Activated T-cell treated with anti-CD3 and anti-CD28 coated beads for 24 hours (primary cell): ENCODE measurements at regions not wholly inside any gene's neighbourhood (a gene's known extent, or its start where the extent isn't known, plus 50 kb on each side); places are given as distances from the start of the nearest gene placed in this dataset.
"Not testable (repeated sequence)": the region's sequence is repeated elsewhere in the genome, so short reads cannot be mapped to it uniquely, and the experiment has no call there.

Experiments used
- DNase-seq: peaks from one replicate; pipeline ENCODE4 v3.0.0-alpha.2; 2020; ENCODE audit warnings: low read depth

DNA sequence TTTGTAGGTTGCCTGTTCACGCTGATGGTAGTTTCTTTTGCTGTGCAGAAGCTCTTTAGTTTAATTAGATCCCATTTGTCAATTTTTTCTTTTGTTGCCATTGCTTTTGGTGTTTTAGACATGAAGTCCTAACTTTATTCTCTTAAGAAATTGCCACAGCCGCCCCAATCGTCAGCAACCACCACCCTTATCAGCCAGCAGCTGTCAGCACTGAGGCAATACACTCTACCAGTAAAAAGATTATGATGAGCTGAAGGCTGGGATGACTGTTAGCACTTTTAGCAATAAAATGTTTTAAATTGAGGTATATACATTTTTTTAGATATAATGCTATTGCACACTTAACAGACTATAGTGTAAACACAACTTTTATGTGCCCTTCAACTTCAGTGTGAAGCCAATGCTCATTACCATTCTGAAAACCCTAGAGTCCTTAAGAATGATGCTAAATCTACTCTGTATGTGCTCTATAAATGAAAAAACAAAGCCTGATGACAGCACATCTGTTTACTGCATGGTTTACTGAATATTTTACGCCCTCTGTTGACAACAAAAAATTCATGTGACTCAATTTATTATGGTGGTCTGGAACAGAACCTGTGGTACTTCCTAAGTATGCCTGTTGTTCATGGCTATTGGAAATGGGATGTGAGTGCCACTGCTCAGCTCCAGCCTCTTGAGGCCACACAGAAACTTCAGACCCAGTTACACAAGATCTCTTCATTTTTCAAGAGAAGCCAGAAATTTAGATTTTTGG, 197.4 kb downstream of the DUSP6 start:
- no peak for DNase-seq

DNA sequence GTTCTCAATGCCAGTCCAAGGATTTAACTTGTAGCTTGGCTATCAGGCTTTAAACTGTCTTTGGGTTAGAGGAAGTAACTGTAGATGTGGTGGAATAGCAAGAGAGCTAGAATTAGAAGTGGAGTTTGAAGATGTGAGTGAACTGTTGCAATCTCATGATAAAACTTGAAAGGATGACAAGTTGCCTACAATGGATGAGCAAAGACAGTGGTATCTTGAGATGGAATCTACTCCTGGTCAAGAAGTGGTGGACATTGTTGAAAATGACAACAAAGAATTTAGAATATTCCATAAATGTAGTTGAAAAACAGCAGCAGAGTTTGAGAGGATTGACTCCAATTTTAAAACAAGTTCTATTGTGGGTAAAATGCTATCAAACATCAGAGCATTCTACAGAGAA, 199.0 kb downstream of the DUSP6 start:
- DNase-seq: no peak

DNA sequence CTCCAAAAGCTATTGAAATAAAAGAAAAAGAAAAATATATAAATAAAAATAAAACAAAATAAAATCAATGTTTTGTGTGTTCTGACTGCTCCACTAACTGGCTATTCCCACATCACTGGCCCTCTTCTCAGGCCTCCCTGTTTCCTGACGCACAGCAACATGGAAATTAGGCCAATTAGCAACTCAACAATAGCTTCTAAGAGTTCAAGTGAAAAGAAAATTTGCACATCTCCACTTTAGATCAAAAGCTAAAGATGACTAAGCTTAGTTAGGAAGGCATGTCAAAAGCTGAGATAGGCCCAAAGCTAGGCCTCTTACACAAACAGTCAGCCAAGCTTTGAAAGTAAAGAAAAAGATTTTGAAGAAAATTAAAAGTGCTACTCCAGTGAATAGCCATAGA, 200.8 kb downstream of the DUSP6 start:
- no peak for DNase-seq

DNA sequence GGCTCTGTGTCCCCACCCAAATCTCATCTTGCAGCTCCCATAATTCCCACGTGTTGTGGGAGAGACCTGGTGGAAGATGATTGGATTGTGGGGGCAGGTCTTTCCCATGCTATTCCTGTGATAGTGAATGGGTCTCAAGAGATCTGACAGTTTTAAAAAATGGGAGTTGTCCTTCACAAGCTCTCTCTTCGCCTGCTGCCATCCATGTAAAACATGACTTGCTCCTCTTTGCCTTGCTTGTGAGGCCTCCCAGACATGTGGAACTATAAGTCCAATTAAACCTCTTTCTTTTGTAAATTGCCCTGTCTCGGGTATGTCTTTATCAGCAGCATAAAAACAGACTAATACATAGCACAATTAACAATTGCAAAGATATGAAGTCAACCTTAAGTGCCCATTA, 201.5 kb downstream of the DUSP6 start:
- not testable (repeated sequence) for DNase-seq

DNA sequence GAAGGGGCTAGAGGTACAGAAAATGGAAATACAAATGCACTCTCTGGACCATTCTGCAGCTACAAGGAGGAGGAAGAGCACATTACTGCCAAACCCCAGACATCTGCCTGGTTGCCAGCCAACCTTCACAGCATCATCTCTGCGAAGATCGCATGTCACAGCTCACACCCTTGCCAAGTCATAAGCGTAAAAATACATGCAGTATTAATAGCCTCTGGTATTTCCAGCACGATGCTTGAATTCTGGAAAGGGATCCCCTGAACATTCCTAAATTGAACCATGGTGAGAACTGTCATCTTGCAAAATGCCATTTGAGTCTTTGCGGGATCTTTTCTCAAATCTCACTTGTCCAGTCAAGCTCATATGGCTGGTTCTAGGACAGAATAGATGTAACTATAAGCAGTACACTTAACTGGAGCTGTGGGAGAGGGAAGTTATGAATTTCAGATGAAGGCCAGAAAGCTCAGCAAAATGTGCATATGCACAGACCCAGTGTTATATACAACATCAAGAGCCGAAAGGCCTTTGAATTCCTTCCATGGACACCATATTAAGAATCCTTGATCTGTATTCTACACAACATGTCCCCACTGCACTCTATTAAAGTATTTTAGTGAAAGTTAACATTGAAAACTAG, 211.6 kb downstream of the DUSP6 start:
- DNase-seq: no peak

DNA sequence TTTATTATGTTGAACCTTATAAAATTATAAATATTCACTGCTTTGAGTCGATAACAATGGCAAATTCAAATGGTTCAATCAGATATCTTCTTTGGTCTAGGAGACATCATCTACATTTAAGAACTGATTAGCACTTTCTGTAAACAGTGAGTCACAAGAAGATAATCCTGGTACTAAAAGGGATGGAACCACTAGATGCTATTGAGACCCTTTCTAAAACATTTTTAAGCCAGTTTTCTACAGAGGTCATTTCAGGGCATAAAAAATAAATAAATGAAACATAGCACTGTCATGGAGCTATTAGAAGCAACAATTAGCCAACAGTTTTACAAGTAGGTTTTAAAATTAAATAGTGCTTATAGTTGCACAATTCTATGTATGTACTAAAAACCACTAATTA, 212.2 kb downstream of the DUSP6 start:
- no peak for DNase-seq

DNA sequence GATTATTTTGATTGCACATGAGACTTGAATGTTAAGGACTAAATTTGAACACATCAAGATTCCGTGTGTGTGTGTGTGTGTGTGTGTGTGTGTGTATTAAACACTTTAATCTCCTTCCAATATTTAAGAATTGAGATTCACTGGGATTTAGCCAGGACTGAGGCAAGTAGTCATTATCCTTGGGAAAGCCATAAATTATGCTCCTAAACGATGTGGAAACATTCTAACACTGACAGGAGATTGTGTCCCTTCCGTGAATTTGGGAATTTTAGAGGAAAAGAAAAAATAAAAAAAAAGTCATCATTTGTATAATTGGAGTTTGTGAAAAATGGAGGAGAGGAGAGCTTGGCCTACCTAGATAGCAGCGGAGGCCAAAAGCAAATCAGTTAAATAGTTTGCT, 212.9 kb downstream of the DUSP6 start:
- no peak for DNase-seq

DNA sequence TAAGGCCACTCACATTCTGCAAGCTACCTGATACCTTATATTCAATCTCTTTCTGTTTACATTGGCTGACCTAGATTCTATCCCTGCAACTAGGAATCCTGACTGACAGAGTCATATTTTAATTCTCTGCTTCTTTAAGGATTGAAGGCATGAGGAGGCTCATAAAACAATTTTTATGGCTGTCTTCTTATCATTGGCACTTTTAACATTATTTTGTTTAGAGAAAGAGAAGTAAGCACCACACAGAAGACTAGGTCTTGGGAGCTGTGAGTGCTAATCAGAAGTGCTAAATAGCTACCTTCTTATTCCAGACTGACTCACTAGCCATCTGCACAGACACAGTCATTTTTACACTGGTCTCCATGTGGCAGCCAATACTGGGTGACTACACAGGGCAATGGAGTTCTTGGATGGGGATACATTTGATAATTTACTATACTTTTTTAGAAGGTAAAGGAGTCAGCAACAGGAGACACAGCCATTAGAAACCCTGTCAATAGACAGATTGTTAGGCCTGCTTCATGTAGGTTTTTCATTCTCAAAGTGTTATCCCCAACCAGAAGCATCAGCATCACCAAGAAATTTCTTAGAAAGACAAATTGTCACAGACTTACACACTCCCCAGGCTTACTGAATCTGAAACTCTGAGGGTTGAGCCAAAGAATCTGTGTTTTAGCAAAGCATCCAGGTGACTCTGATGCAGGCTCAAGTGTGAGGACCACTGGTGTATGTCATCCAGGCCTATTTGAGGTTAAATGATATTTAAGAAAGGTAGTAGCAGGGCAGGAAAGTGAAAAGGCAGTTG, 214.1 kb downstream of the DUSP6 start:
- DNase-seq: peak; percentile 8

DNA sequence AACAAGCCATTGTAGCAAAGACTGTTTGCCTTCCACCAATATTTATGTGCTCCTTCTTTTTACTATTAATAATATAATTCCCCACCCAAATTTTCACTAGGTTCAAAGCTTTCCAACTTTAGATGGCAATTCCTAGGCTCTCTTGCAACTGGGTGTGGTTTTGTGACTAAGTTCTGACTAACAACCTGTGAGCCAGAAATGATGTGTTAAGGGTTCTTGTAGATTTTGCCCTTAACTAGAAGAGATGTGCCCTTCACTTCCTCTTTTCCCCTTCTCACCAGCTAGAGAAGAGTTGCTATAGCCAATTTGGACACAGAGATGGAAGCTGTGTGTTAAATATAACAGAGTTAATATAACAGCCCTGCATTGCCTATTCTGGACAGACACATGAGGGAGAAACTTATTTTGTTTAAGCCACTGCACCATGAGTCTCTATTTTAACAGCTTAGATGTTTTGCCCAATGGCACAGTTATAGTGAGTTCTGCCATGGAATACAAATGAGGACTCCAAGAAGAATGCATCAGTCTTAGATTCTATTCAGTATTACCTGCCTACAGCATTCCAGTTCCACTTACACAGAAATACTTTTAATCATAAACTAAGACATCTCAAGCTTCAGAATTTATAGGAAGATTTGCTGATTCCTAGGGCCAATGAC, 216.2 kb downstream of the DUSP6 start:
- DNase-seq: peak; percentile 4

DNA sequence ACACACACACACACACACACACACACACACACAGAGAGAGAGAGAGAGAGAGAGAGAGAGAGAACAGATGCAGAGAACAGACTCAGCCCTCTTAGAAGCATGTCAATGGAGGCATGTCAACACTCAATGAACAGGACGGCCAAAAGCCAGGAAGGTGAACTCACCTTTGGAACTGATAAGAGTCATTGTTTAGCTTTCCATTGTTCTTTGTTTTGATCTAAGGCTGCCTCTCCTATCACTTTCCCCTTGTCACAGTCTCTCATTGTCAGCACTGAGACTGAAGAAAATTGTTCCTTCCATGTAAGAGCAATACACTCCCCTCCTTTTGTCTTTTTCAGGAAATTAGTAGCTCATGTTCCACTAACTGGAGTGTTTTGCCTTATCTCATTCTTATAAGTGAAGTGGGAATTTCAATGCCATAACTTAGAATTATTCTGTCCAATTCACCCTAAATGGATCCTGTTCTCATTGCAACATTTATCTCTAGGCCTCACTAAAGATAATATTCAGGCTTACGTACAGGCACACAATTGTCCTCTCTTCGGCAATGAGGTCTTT, 218.0 kb downstream of the DUSP6 start:
- DNase-seq: no peak

DNA sequence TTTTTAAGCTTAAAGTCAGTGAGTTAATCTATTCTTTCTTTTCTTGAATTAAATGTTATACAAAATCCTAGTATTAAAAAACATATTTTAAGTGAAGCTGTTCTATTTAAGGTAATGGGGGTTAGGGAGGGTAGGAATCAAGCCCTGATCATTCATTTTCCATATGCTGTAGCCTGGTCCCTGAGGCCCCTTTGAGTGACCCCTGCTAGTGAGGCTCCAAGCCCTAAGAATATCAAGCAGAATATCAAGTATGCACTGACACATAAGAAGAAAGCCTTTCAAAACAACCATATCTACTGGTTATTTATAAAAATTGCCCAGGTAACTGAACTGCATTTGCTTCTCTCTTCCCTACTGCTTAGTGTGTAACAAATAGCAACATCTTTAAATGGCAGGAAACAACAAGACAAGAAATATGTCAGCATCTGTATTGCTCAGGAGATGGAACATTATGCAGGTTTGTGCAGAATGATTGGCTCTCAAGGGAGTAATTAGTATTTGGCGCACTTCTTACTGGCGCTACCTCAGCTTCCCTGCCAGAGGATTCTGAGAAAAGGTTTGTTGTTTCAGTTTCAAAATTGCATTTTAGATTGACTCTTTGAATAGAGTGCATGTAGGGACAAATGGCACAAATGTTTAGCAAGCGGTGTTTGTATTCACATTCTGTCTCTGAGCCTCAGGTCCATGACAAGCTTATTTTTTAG, 223.0 kb downstream of the DUSP6 start:
- no peak for DNase-seq

DNA sequence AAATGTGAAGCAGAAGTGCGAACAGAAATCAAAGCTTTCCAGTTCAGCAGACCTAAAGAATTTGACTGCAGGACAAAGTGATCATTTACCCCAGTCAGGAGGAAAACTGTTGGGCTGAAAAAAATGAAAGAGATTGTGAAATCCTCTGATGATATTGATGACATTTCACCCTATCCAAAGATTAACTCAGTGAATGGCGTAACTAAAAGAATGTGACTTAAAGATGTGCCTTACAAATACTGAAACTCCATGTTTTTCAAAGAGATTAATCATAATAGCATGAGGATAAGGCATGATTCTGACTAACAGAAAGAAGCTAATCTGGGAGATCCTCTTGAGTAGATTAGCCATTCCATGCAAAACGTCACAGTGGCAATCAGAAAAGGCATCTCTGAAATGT, 225.6 kb downstream of the DUSP6 start:
- DNase-seq: no peak

DNA sequence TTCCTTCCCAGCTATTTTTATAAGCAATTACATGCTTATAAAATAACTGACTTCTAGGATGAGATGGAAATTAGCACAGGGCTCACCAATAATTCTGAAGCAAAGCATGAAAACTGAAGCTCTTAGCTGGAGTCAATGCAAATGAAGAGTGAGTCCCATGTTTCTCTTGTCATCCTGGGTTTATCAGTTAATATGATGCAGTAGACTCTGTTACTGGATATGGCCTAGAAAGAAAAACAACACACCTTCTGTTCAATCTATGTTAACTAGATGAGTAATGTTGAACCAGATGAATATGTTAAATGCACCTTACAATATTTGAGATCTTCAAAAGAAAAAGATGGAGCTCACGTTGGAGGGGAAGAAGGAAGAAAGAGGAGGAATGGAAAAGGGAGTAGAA, 229.4 kb downstream of the DUSP6 start:
- no peak for DNase-seq

DNA sequence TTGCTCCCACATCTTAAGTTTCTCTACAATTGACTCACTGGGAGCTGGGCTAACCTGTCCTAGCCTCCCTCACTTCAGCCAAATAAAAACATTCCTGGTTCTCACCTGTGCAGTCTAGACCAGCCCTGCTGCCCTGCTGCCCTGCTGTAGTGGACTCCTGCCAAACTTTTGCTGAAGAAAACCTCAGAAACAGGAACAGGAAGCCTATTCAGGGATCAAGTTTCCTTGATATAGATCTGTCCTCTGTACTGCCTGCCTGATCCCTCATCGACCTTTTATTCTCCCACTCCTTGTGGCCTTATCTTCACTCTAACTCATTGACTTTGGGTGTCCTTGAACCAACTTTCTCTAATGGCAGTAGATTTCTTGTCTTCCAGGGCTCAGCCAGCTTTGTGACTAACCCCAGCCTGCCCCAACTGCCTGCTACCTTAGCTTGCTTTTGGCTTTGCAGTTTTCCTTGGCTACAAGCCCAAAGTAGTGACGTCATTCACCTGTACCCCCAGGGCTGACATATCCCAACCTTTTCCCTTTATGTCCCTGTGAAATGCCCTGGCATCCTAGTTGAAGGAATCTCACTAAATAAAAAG, 234.8 kb downstream of the DUSP6 start:
- DNase-seq: no peak

DNA sequence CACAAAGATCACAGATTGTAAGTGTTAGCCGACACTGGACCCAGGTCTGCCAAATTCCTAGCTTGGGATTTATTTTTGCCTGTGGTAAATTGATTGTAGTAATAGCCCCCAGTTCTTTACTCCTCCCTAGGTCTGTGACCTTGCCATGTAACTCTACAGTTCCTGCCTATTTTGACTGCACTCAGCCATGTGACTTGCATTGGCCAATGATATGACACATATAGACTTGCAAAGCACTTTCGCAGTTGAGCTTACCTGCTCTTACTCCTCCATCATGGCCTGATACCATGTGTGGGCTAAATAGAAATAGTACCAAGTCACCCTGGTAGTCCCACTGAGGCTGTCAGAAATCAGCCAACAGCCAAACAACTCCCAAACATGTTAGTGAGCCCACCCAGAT, 240.3 kb downstream of the DUSP6 start:
- DNase-seq: no peak

DNA sequence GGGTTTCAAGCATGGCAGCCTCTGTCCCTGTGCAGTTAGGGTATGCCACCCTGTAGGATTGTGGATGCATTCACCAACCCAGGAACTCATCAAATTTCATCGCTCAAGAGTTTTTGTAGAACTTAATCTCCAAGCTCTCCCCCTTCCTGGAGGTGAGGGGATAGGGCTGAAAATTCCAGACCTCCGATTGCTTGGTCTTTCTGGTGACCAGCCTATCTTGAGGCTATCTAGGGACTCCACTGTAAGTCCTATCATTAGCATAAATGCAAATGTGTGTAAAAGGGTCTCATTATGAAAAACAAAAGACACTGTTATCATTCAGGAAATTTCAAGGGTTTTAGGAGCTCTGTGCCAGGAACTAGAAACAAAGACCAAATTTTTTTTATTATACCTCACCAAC, 244.0 kb downstream of the DUSP6 start:
- DNase-seq: no peak

DNA sequence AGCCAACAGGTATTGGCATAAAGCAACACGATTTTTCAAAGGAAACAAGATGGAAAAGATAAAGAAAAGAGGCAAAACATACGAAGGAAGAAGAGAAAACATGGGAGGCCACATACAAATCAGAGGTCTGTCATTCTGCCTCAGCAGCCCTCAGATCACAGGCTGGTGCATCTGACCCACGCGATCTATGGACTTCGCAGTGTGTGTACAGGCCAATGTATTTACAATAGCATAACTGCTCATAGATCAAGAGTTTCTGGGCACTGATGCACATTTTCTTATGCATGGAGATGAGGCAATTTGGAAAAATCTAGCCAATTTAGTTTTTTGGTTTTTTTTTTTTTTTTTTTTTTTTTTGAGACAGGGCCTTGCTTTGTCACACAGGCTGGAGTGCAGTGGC, 245.4 kb downstream of the DUSP6 start:
- DNase-seq: no peak

DNA sequence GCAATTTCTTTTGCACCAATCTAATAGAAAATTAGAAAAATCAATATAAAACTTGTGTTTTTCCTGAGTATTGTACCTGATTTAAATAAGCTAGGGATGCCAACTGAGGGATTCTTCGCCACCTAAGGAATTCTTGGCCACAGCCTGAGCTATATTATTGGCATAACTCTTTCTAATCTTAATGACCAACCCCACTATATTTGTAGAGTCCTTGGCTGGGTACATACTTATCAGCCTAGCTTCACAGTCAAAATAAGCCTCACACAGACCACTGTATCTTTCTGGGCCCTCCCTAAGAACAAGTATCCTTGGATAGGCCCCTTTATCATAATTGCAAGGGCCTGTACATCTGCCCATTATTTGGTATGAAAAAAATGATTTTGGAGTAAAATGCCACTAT, 247.1 kb downstream of the DUSP6 start:
- no peak for DNase-seq

DNA sequence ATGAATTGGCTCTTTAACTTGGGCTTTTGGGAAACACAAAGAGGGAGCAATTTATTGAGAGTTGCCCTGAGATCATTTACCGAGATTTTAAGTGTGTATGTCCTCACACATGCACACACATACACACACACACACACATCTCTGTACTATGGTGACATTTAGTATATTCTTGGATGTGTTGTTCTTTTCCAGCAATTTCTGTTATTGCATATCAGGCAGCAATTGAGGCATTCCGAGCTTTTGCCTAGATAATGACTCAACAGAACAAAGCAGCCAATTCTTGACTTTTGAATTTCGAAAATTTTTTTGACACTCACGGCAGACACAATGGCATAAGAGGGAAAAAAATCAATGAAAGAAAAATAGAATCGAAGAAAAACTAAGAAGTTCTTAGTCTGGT, 248.5 kb downstream of the DUSP6 start:
- DNase-seq: no peak

DNA sequence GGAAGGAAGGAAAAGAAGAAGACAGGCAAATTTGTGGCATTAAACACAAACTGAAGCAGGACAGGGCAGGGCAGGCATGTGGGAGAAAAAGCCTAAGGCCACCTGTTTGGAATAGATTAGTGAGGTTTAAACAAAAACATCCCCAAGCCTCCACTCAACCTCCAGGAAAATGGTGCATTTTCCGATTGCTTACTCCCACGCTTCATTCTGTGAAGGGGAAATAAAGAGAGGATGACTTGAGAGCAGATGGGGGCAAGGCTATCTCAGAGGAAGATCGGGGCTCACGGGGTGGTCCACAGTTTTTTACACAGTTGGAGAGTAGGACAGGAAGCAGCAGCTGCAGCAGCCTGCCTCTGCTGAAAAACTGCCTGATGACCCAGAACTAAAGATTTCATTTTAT, 250.9 kb downstream of the DUSP6 start:
- no peak for DNase-seq

DNA sequence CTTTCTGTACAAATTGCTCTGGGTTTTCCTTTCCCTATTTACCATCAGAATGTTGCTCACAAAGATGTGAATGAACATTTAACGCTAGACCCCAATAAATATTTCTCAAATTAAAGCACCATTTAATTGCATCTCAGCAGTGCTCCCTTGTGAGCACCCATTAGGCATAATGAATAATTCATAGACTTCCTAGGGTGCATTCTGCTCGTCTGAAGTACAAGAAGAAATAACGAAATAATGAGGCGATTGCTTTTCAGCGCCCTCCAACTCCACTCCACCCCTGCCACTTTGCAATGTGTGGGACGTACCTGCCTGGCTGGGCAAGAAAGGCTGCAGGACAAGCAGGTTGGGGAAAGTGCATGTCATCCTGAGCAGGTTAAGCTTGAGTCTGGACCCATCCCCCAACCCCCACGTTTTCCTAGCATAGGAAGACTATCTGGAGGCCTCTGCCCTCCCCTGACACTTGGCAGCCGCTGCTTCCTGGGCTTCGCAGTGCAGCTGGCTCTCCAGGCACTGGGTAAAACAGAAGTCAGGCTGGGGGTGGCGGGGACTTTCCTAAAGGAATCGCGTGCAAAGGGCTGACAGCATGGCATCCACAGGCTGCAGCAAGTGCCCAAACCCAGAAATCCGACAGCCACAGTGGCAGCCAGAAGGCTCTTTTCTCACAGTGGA, 253.7 kb downstream of the DUSP6 start:
- DNase-seq: no peak
